ENCODE measurements at regions not wholly inside any gene's neighbourhood (a gene's known extent, or its start where the extent isn't known, plus 50 kb on each side); places are given as distances from the start of the nearest gene placed in this dataset.

GRCh38 chr6:7671581-7671980, 54.3 kb upstream of the BMP6 start:
- Histone ChIP-seq H3K27ac (no peak overlapping the region), H3K9me2 (replicated peaks; ENCODE audit: insufficient read depth) (no peaks in the 10 kb centered on the region), H3K79me2 (no peaks in the 10 kb centered on the region), H3K36me3 (replicated peaks; ENCODE audit: insufficient read depth, low read depth) (no peaks in the 10 kb centered on the region), H3K4me1 (ENCODE audit: insufficient read depth) (peaks cover 15% of the 10 kb centered on the region), H3K27me3 (no peaks in the 10 kb centered on the region), H2AFZ (no peak overlapping the region), H3K4me3 (no peak overlapping the region), H3K4me2 (no peak overlapping the region), H4K20me1 (ENCODE audit: insufficient read depth, poor library complexity, severe bottlenecking) (no peaks in the 10 kb centered on the region), H3K9me3 (ENCODE audit: low read depth) (no peaks in the 10 kb centered on the region)
- no peak for DNase-seq (ENCODE audit: low spot score)
- 90% methylated on average over 3 of the region's 3 CpGs for WGBS (ENCODE audit: low lambda C conversion rate, missing lambda C conversion rate)
- TF ChIP-seq EZH2phosphoT487 (IDR thresholded peaks at IDR 0.05; ENCODE audit: low read depth, severe bottlenecking, unreplicated experiment) (no peak), EZH2 (IDR thresholded peaks at IDR 0.05; ENCODE audit: borderline replicate concordance) (no peak)
- TF ChIP-seq, protein P1, sequence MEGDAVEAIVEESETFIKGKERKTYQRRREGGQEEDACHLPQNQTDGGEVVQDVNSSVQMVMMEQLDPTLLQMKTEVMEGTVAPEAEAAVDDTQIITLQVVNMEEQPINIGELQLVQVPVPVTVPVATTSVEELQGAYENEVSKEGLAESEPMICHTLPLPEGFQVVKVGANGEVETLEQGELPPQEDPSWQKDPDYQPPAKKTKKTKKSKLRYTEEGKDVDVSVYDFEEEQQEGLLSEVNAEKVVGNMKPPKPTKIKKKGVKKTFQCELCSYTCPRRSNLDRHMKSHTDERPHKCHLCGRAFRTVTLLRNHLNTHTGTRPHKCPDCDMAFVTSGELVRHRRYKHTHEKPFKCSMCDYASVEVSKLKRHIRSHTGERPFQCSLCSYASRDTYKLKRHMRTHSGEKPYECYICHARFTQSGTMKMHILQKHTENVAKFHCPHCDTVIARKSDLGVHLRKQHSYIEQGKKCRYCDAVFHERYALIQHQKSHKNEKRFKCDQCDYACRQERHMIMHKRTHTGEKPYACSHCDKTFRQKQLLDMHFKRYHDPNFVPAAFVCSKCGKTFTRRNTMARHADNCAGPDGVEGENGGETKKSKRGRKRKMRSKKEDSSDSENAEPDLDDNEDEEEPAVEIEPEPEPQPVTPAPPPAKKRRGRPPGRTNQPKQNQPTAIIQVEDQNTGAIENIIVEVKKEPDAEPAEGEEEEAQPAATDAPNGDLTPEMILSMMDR (IDR thresholded peaks at IDR 0.05; ENCODE audit: poor library complexity): no peak

GRCh38 chr6:7672066-7673062, 53.5 kb upstream of the BMP6 start:
- TF ChIP-seq EZH2 (IDR thresholded peaks at IDR 0.05; ENCODE audit: borderline replicate concordance) (no peak), EZH2phosphoT487 (IDR thresholded peaks at IDR 0.05; ENCODE audit: low read depth, severe bottlenecking, unreplicated experiment) (no peak)
- TF ChIP-seq, protein P1 (IDR thresholded peaks at IDR 0.05; ENCODE audit: poor library complexity): no peak
- no peak overlapping the region for H3K27ac ChIP-seq
- H2AFZ ChIP-seq: peak overlapping the region; percentile 23

GRCh38 chr6:7673063-7673536, 52.8 kb upstream of the BMP6 start:
- Histone ChIP-seq H3K27me3 (no peaks in the 10 kb centered on the region), H3K36me3 (replicated peaks; ENCODE audit: insufficient read depth, low read depth) (no peaks in the 10 kb centered on the region), H3K4me3 (no peak overlapping the region), H3K4me1 (ENCODE audit: insufficient read depth) (peaks cover 15% of the 10 kb centered on the region), H3K9me2 (replicated peaks; ENCODE audit: insufficient read depth) (no peaks in the 10 kb centered on the region), H3K27ac (no peak overlapping the region), H3K9me3 (ENCODE audit: low read depth) (no peaks in the 10 kb centered on the region), H3K4me2 (peak overlapping the region; percentile 66), H3K79me2 (no peaks in the 10 kb centered on the region), H4K20me1 (ENCODE audit: insufficient read depth, poor library complexity, severe bottlenecking) (no peaks in the 10 kb centered on the region), H2AFZ (peak overlapping the region; percentile 23)
- WGBS (ENCODE audit: low lambda C conversion rate, missing lambda C conversion rate): 15% methylated on average over 13 of the region's 16 CpGs
- TF ChIP-seq EZH2phosphoT487 (IDR thresholded peaks at IDR 0.05; ENCODE audit: low read depth, severe bottlenecking, unreplicated experiment): no peak
- TF ChIP-seq, protein P1 (IDR thresholded peaks at IDR 0.05; ENCODE audit: poor library complexity): no peak
- TF ChIP-seq EZH2 (IDR thresholded peaks at IDR 0.05; ENCODE audit: borderline replicate concordance): no peak
- peak; percentile 27 for DNase-seq (ENCODE audit: low spot score)

More at GRCh38 chr6:7672066-7673062, 53.5 kb upstream of the BMP6 start:
- H3K4me1 ChIP-seq (ENCODE audit: insufficient read depth): peaks cover 15% of the 10 kb centered on the region
- H3K79me2 ChIP-seq: no peaks in the 10 kb centered on the region
- no peak for DNase-seq (ENCODE audit: low spot score)
- WGBS (ENCODE audit: low lambda C conversion rate, missing lambda C conversion rate): 82% methylated on average over 20 of the region's 20 CpGs
- no peaks in the 10 kb centered on the region for H3K27me3 ChIP-seq
- H3K4me3 ChIP-seq: no peak overlapping the region
- H3K36me3 ChIP-seq (replicated peaks; ENCODE audit: insufficient read depth, low read depth): no peaks in the 10 kb centered on the region
- H3K4me2 ChIP-seq: peak overlapping the region; percentile 66
- H3K9me3 ChIP-seq (ENCODE audit: low read depth): no peaks in the 10 kb centered on the region
- H3K9me2 ChIP-seq (replicated peaks; ENCODE audit: insufficient read depth): no peaks in the 10 kb centered on the region
- no peaks in the 10 kb centered on the region for H4K20me1 ChIP-seq (ENCODE audit: insufficient read depth, poor library complexity, severe bottlenecking)

Measured in hepatocyte (in vitro differentiated cells).